SK-N-SH (cell line): ENCODE measurements at regions not wholly inside any gene's neighbourhood (a gene's known extent, or its start where the extent isn't known, plus 50 kb on each side); places are given as distances from the start of the nearest gene placed in this dataset.

Experiments used
- CTCF ChIP-seq: fragments of 200-600 bp; sonication (generic); IDR thresholded peaks from 2 replicates; pipeline ENCODE4 v1.6.1; 2017; ENCODE audit warnings: antibody characterized with exemption, mild to moderate bottlenecking, moderate library complexity
- ELF1 ChIP-seq: IDR thresholded peaks from 2 replicates; pipeline ENCODE4 v1.4.0; 2012
- GATA2 ChIP-seq: sonication (generic); formaldehyde crosslinking; IDR thresholded peaks from 2 replicates; pipeline ENCODE4 v1.5.0; 2020; ENCODE audit warnings: mild to moderate bottlenecking, missing genetic modification reagents
- RAD21 ChIP-seq: IDR thresholded peaks from 2 replicates; pipeline ENCODE4 v1.6.1; 2012; ENCODE audit warnings: mild to moderate bottlenecking, low read length
- TCF12 ChIP-seq: IDR thresholded peaks from 2 replicates; pipeline ENCODE4 v1.4.0; 2012
- TF ChIP-seq, protein P1 (sequence below): IDR thresholded peaks from 2 replicates; pipeline ENCODE4 v1.6.1; 2012; ENCODE audit warnings: mild to moderate bottlenecking, low read depth, low read length, moderate library complexity

DNA sequence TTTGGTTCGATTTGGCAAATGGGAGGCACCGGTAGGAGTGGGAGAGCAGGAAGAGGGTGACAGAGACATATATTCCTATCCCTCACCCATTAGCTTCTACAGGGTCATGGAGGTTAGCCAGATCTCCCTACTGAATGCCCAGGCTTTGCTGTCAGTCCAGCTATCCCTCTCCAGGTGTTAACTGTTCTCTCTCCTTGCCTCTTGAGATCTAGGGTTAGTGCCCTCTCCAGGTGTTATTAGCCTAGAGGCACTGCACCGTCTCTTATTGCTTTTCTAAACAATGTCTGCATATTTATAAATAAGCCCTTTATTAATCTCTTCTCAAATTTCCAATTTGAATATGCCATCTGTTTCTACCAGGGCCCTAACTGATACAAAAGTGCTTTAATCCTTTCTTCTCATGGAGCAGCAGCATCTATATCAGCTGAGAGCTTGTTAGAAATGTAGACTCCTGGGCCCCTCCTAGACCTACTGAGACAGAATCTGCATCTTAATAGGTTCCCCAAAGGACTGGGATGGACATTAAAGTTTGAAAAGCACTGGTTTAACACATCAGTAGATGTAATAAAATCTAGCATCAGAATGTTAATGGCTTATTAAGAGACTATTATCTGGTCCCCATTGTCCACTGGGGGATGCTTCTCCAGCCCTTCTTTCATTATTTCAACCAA lies 322.5 kb upstream of the SLC24A2 start:
- TF ChIP-seq CTCF (no peak), ELF1 (no peak), RAD21 (no peak), GATA2 (CRISPR knock-in tag) (no peak), TCF12 (no peak)
- TF ChIP-seq, protein P1, sequence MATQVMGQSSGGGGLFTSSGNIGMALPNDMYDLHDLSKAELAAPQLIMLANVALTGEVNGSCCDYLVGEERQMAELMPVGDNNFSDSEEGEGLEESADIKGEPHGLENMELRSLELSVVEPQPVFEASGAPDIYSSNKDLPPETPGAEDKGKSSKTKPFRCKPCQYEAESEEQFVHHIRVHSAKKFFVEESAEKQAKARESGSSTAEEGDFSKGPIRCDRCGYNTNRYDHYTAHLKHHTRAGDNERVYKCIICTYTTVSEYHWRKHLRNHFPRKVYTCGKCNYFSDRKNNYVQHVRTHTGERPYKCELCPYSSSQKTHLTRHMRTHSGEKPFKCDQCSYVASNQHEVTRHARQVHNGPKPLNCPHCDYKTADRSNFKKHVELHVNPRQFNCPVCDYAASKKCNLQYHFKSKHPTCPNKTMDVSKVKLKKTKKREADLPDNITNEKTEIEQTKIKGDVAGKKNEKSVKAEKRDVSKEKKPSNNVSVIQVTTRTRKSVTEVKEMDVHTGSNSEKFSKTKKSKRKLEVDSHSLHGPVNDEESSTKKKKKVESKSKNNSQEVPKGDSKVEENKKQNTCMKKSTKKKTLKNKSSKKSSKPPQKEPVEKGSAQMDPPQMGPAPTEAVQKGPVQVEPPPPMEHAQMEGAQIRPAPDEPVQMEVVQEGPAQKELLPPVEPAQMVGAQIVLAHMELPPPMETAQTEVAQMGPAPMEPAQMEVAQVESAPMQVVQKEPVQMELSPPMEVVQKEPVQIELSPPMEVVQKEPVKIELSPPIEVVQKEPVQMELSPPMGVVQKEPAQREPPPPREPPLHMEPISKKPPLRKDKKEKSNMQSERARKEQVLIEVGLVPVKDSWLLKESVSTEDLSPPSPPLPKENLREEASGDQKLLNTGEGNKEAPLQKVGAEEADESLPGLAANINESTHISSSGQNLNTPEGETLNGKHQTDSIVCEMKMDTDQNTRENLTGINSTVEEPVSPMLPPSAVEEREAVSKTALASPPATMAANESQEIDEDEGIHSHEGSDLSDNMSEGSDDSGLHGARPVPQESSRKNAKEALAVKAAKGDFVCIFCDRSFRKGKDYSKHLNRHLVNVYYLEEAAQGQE, result no peak
